A549 (cell line): ENCODE measurements at regions not wholly inside any gene's neighbourhood (a gene's known extent, or its start where the extent isn't known, plus 50 kb on each side); places are given as distances from the start of the nearest gene placed in this dataset.

Experiments used
- EP300 ChIP-seq, 2 experiments: fragments of >200 bp; sonication (Bioruptor Twin); formaldehyde crosslinking; IDR thresholded peaks; 2 replicates in 1 of 2; 3 replicates in 1 of 2; pipeline ENCODE4 v1.6.1; 2016 to 2017
- JUN ChIP-seq, 2 experiments: fragments of >200 bp; sonication (Bioruptor Twin); formaldehyde crosslinking; IDR thresholded peaks; 2 replicates in 1 of 2; 3 replicates in 1 of 2; pipeline ENCODE4 v1.6.1; 2016 to 2017
- JUNB ChIP-seq: fragments of >200 bp; sonication (Bioruptor Twin); formaldehyde crosslinking; IDR thresholded peaks from 2 replicates; pipeline ENCODE4 v1.6.1; 2016
- MAFK ChIP-seq: fragments of 450-650 bp; IDR thresholded peaks from 2 replicates; pipeline ENCODE4 v1.6.1; 2014; ENCODE audit not compliant: partially characterized antibody
- POLR2A ChIP-seq: IDR thresholded peaks from 2 replicates; pipeline ENCODE4 v1.6.1; 2012; ENCODE audit warnings: mild to moderate bottlenecking, low read length
- RAD21 ChIP-seq, 2 experiments: fragments of >200 bp in 1 of 2; sonication (Bioruptor Twin) in 1 of 2; formaldehyde crosslinking in 1 of 2; IDR thresholded peaks in 1 of 2; conservative IDR thresholded peaks in 1 of 2; 2 replicates in 1 of 2; 3 replicates in 1 of 2; pipeline ENCODE4 v1.6.1; 2012 to 2018; ENCODE audit warnings: inconsistent platforms in 1 of 2
- REST ChIP-seq: fragments of 200-600 bp; sonication (generic); IDR thresholded peaks from 2 replicates; pipeline ENCODE4 v1.6.1; 2016; ENCODE audit warnings: antibody characterized with exemption, mild to moderate bottlenecking, moderate library complexity
- RNF2 ChIP-seq: fragments of 200-600 bp; sonication (generic); IDR thresholded peaks from 2 replicates; pipeline ENCODE4 v1.6.1; 2016; ENCODE audit warnings: low read depth, mild to moderate bottlenecking, antibody characterized with exemption, moderate library complexity, borderline replicate concordance
- USF2 ChIP-seq: fragments of 450-650 bp; IDR thresholded peaks from 2 replicates; pipeline ENCODE4 v1.6.1; 2014; ENCODE audit warnings: antibody characterized with exemption
- TF ChIP-seq, protein P1 (sequence below): fragments of >200 bp; sonication (Bioruptor Twin); formaldehyde crosslinking; IDR thresholded peaks from 3 replicates; pipeline ENCODE4 v1.5.1; 2016
- TF ChIP-seq, protein P2 (sequence below): fragments of 150-350 bp; IDR thresholded peaks from 2 replicates; pipeline ENCODE4 v1.6.1; 2014; ENCODE audit warnings: low read depth, mild to moderate bottlenecking, low read length
- TF ChIP-seq, protein P3 (sequence below): fragments of >200 bp; sonication (Bioruptor Twin); formaldehyde crosslinking; IDR thresholded peaks from 3 replicates; pipeline ENCODE4 v1.6.1; 2016

DNA sequence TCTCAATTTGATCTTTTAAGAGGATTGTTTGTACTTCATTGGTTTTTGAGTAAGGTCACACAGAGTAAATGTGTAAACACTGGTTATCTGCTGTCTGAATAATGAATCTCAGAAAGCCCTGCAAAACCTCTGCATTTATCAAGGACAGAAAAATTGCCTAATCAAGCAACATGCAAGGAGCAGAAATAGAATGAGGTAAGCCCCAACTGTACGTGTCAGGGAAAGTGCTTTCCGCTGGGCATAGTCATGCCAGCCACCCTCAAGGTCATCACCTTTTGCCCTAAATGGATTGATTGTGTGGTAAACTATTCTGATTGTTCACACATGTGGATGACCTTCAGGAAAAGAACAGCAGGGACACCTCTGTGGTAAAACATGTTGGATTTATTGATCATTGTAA, 376.9 kb upstream of the KCNN2 start:
- TF ChIP-seq POLR2A (no peak), EP300 (IDR thresholded peaks at IDR 0.05) (no peak), USF2 (no peak), JUNB (no peak), RAD21 (conservative IDR thresholded peaks at IDR 0.05 in 1 of 2, IDR thresholded peaks at IDR 0.05 in 1 of 2) (no peak), REST (no peak), RNF2 (no peak), JUN (IDR thresholded peaks at IDR 0.05) (no peak), MAFK (no peak)
- TF ChIP-seq, protein P1, sequence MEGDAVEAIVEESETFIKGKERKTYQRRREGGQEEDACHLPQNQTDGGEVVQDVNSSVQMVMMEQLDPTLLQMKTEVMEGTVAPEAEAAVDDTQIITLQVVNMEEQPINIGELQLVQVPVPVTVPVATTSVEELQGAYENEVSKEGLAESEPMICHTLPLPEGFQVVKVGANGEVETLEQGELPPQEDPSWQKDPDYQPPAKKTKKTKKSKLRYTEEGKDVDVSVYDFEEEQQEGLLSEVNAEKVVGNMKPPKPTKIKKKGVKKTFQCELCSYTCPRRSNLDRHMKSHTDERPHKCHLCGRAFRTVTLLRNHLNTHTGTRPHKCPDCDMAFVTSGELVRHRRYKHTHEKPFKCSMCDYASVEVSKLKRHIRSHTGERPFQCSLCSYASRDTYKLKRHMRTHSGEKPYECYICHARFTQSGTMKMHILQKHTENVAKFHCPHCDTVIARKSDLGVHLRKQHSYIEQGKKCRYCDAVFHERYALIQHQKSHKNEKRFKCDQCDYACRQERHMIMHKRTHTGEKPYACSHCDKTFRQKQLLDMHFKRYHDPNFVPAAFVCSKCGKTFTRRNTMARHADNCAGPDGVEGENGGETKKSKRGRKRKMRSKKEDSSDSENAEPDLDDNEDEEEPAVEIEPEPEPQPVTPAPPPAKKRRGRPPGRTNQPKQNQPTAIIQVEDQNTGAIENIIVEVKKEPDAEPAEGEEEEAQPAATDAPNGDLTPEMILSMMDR = no peak
- TF ChIP-seq, protein P2, sequence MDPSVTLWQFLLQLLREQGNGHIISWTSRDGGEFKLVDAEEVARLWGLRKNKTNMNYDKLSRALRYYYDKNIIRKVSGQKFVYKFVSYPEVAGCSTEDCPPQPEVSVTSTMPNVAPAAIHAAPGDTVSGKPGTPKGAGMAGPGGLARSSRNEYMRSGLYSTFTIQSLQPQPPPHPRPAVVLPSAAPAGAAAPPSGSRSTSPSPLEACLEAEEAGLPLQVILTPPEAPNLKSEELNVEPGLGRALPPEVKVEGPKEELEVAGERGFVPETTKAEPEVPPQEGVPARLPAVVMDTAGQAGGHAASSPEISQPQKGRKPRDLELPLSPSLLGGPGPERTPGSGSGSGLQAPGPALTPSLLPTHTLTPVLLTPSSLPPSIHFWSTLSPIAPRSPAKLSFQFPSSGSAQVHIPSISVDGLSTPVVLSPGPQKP = no peak
- TF ChIP-seq, protein P3, sequence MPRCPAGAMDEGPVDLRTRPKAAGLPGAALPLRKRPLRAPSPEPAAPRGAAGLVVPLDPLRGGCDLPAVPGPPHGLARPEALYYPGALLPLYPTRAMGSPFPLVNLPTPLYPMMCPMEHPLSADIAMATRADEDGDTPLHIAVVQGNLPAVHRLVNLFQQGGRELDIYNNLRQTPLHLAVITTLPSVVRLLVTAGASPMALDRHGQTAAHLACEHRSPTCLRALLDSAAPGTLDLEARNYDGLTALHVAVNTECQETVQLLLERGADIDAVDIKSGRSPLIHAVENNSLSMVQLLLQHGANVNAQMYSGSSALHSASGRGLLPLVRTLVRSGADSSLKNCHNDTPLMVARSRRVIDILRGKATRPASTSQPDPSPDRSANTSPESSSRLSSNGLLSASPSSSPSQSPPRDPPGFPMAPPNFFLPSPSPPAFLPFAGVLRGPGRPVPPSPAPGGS = no peak
